IMR-90 (cell line): ENCODE measurements at regions not wholly inside any gene's neighbourhood (a gene's known extent, or its start where the extent isn't known, plus 50 kb on each side); places are given as distances from the start of the nearest gene placed in this dataset.

ENCODE experiments used
- ATAC-seq: fragments of 200-7000 bp; cut with Tn5 transposase; 2 replicates; pipeline ENCODE4 v1.9.1; 2020; ENCODE audit warnings: low read depth, mild to moderate bottlenecking, moderate library complexity
- BruUV-seq: library from RNA; stranded (reverse); fragments of 400-500 nt; replicated peaks from 2 replicates; lab custom pipeline; 2021; lab: Mats Ljungman, UMichigan
- CTCF ChIA-PET: fragments of 300-600 bp; formaldehyde crosslinking; extraction: SDS; loops from one replicate; lab custom pipeline; 2021; ENCODE audit warnings: antibody characterized with exemption; lab: Yijun Ruan, JAX
- POLR2A ChIA-PET: fragments of 300-600 bp; sonication (Branson Sonifier 250); formaldehyde crosslinking; loops from one replicate; lab custom pipeline; 2022; ENCODE audit warnings: antibody characterized with exemption; ENCODE audit not compliant: unreplicated experiment; lab: Charles Lee
- DNase-seq: peaks from one replicate; pipeline ENCODE4 v3.0.0; 2013
- H2AFZ ChIP-seq: replicated peaks from 2 replicates; pipeline ENCODE3; 2013; ENCODE audit warnings: low read length, mild to moderate bottlenecking; ENCODE audit not compliant: poor library complexity
- H2AK5ac ChIP-seq: 2 replicates; pipeline ENCODE4 v1.6.1; 2013; ENCODE audit warnings: low read depth, low read length, inconsistent platforms
- H2AK9ac ChIP-seq: replicated peaks from 2 replicates; pipeline ENCODE3; 2013; ENCODE audit warnings: mild to moderate bottlenecking, low read depth, low read length, moderate library complexity; ENCODE audit not compliant: poor library complexity
- H2BK120ac ChIP-seq: 2 replicates; pipeline ENCODE4 v1.6.1; 2013; ENCODE audit warnings: low read depth, low read length, inconsistent platforms
- H2BK15ac ChIP-seq: 3 replicates; pipeline ENCODE4 v1.6.1; 2013; ENCODE audit warnings: low read depth, low read length, inconsistent platforms
- H2BK20ac ChIP-seq: 2 replicates; pipeline ENCODE4 v1.6.1; 2013; ENCODE audit warnings: low read depth, mild to moderate bottlenecking, inconsistent platforms, low read length, moderate library complexity
- H2BK5ac ChIP-seq: 2 replicates; pipeline ENCODE4 v1.6.1; 2013; ENCODE audit warnings: mild to moderate bottlenecking, low read depth, low read length, inconsistent platforms; ENCODE audit not compliant: poor library complexity, severe bottlenecking
- H3K14ac ChIP-seq: replicated peaks from 2 replicates; pipeline ENCODE4 v1.6.1; 2013; ENCODE audit warnings: low read depth, low read length, inconsistent platforms
- H3K18ac ChIP-seq: 2 replicates; pipeline ENCODE4 v1.6.1; 2013; ENCODE audit warnings: low read depth, low read length, control low read depth
- H3K23ac ChIP-seq: 2 replicates; pipeline ENCODE4 v1.6.1; 2013; ENCODE audit warnings: low read depth, low read length, inconsistent platforms
- H3K27ac ChIP-seq: 2 replicates; pipeline ENCODE4 v1.5.1; 2013; ENCODE audit warnings: mild to moderate bottlenecking, control low read depth, low read length; ENCODE audit not compliant: insufficient read depth
- H3K27me3 ChIP-seq: 2 replicates; pipeline ENCODE4 v1.6.1; 2013; ENCODE audit warnings: low read length; ENCODE audit not compliant: control insufficient read depth, insufficient read depth
- H3K36me3 ChIP-seq: 2 replicates; pipeline ENCODE4 v1.6.1; 2013; ENCODE audit warnings: low read length, mixed read lengths; ENCODE audit not compliant: control insufficient read depth, insufficient read depth
- H3K4ac ChIP-seq: 2 replicates; pipeline ENCODE4 v1.6.1; 2013; ENCODE audit warnings: low read depth, low read length, inconsistent platforms
- H3K4me1 ChIP-seq: 2 replicates; pipeline ENCODE4 v1.6.1; 2013; ENCODE audit warnings: low read length, mixed read lengths; ENCODE audit not compliant: control insufficient read depth, insufficient read depth
- H3K4me2 ChIP-seq: 2 replicates; pipeline ENCODE4 v1.6.1; 2013; ENCODE audit warnings: low read depth, mild to moderate bottlenecking, control low read depth, low read length, moderate library complexity
- H3K4me3 ChIP-seq: 2 replicates; pipeline ENCODE4 v1.5.1; 2013; ENCODE audit warnings: low read depth, mild to moderate bottlenecking, control low read depth, low read length, moderate library complexity; ENCODE audit not compliant: insufficient read depth
- H3K56ac ChIP-seq: 2 replicates; pipeline ENCODE4 v1.6.1; 2013; ENCODE audit warnings: low read length, inconsistent platforms; ENCODE audit not compliant: insufficient read depth; ENCODE audit errors: extremely low read depth
- H3K79me1 ChIP-seq, 2 experiments: 2 replicates each; pipeline ENCODE4 v1.6.1; 2013; ENCODE audit warnings: low read length in 2 of 2, inconsistent platforms in 1 of 2, low read depth in 1 of 2
- H3K9ac ChIP-seq: 2 replicates; pipeline ENCODE4 v1.6.1; 2013; ENCODE audit warnings: low read depth, low read length, control low read depth
- H3K9me1 ChIP-seq: 2 replicates; pipeline ENCODE4 v1.6.1; 2013; ENCODE audit warnings: low read length, inconsistent platforms; ENCODE audit not compliant: insufficient read depth
- H3K9me3 ChIP-seq: 2 replicates; pipeline ENCODE4 v1.6.1; 2013; ENCODE audit warnings: low read length; ENCODE audit not compliant: control insufficient read depth, insufficient read depth
- H4K20me1 ChIP-seq: 2 replicates; pipeline ENCODE4 v1.6.1; 2013; ENCODE audit warnings: low read length, inconsistent platforms; ENCODE audit not compliant: insufficient read depth
- H4K5ac ChIP-seq: 2 replicates; pipeline ENCODE4 v1.6.1; 2013; ENCODE audit warnings: mild to moderate bottlenecking, low read depth, low read length, control low read depth
- H4K8ac ChIP-seq, 2 experiments: 2 replicates each; pipeline ENCODE4 v1.6.1; 2013; ENCODE audit warnings: low read depth in 2 of 2, low read length in 2 of 2, control low read depth in 1 of 2, inconsistent platforms in 1 of 2
- H4K91ac ChIP-seq: 2 replicates; pipeline ENCODE4 v1.6.1; 2013; ENCODE audit warnings: low read depth, low read length, inconsistent platforms; ENCODE audit not compliant: insufficient read depth
- CHD1 ChIP-seq: IDR thresholded peaks from 2 replicates; pipeline ENCODE4 v1.6.1; 2012; ENCODE audit warnings: low read depth, low read length, improper control_type of control experiment
- MAFK ChIP-seq: IDR thresholded peaks from 2 replicates; pipeline ENCODE4 v1.6.1; 2012; ENCODE audit warnings: low read depth, low read length, improper control_type of control experiment
- MAZ ChIP-seq: IDR thresholded peaks from 2 replicates; pipeline ENCODE4 v1.6.1; 2012; ENCODE audit warnings: low read depth, mild to moderate bottlenecking, low read length, improper control_type of control experiment, moderate library complexity, borderline replicate concordance
- POLR2A ChIP-seq: IDR thresholded peaks from 2 replicates; pipeline ENCODE4 v1.6.1; 2012; ENCODE audit warnings: mild to moderate bottlenecking, low read depth, low read length
- WGBS, 2 experiments: methylation state at CpG; one replicate each; pipeline versions ENCODE4 v1.1.5 to v1.1.7; 2013; ENCODE audit warnings: missing lambda C conversion rate in 2 of 2; ENCODE audit not compliant: insufficient read length in 1 of 2; ENCODE audit errors: extremely low coverage in 2 of 2; 5-methylcytosine and 5-hydroxymethylcytosine counted together
- dilution Hi-C: fragments of 300-500 bp; cut with HindIII; formaldehyde crosslinking; loops from one replicate; pipeline ENCODE4 v1.14.3; 2018; ENCODE audit warnings: low sequenced_read_pairs; ENCODE audit not compliant: unreplicated experiment
- in situ Hi-C: fragments of 300-500 bp; cut with MboI; formaldehyde crosslinking; loops from 3 replicates; pipeline ENCODE4 v1.14.3; 2019; ENCODE audit warnings: low sequenced_read_pairs, inconsistent platforms, mixed read lengths
- intact Hi-C: fragments of 100-400 bp; cut with micrococcal nuclease; formaldehyde crosslinking; loops from 2 replicates; pipeline ENCODE4 v1.10.0; 2022

DNA sequence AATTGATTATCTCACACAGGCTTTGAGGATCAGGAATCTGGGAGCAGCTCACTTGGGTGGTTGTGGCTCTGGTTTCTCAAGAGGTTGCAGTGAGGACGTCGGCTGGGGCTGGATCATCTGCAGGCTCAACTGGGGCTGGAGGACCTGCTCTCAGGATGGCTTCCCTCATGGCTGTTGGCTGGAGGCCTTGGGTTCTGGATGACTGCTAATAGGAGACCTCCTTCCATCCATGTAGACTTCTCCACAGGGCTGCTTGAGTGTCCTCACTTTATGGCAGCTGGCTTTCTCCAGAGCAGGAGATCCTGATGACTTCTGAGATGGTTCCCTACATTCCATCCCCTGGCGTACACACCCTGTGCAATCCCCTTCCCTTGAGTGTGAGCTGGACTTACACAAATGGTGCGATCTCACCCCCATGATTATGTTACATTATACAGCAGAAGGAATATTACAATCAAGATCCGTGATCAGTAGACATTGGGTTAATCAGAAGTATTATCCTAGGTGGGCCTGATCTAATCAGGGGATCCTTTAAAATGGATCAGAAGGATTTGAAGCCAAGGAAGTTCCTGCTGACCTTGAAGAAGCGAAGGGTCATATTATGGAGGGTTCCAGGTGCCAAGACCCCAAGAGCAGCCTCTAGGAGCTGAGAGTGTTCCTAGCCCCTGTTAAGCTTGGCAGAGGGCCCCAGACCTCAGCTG lies 122.2 kb downstream of the CXCL12 start:
- ATAC-seq (no peak), DNase-seq (no peak)
- Histone ChIP-seq H2BK15ac (no peak overlapping the region), H3K79me1 (no peaks in the 10 kb centered on the region), H3K14ac (no peak overlapping the region), H3K56ac (no peak overlapping the region), H3K4me1 (no peaks in the 10 kb centered on the region), H2AK5ac (no peak overlapping the region), H3K4me2 (no peak overlapping the region), H4K5ac (no peak overlapping the region), H4K91ac (no peak overlapping the region), H4K8ac (no peak overlapping the region), H3K23ac (no peak overlapping the region), H3K18ac (no peak overlapping the region), H3K9me3 (no peaks in the 10 kb centered on the region), H2AK9ac (no peak overlapping the region), H3K9me1 (no peaks in the 10 kb centered on the region), H3K27ac (no peak overlapping the region), H2BK5ac (no peak overlapping the region), H3K27me3 (peaks cover 15% of the 10 kb centered on the region), H2BK120ac (no peak overlapping the region), H2AFZ (no peak overlapping the region), H3K4me3 (no peak overlapping the region), H3K36me3 (no peaks in the 10 kb centered on the region), H3K9ac (no peak overlapping the region), H2BK20ac (no peak overlapping the region), H4K20me1 (no peaks in the 10 kb centered on the region), H3K4ac (no peak overlapping the region)
- POLR2A ChIA-PET: no interaction called here
- CTCF ChIA-PET: no interaction called here
- BruUV-seq: no TSS peak
- WGBS, 2 experiments: no CpG with 5 or more reads among the region's 6 CpGs
- in situ Hi-C loops: no loop called here
- TF ChIP-seq CHD1 (no peak), POLR2A (no peak), MAFK (no peak), MAZ (no peak)
- dilution Hi-C loops: no loop called here
- intact Hi-C loops: no loop called here
